ENCODE measurements at regions not wholly inside any gene's neighbourhood (a gene's known extent, or its start where the extent isn't known, plus 50 kb on each side); places are given as distances from the start of the nearest gene placed in this dataset.

- TF ChIP-seq EZH2 (IDR thresholded peaks at IDR 0.05; ENCODE audit: borderline replicate concordance, low read depth, low read length, severe bottlenecking) (no peak), CTCF (IDR thresholded peaks at IDR 0.05; ENCODE audit: extremely low read depth in 1 of 2, insufficient read depth in 1 of 2, low read depth in 1 of 2, low read length in 2 of 2) (no peak), POLR2A (IDR thresholded peaks at IDR 0.05; ENCODE audit: low read depth, low read length) (no peak), MYC (IDR thresholded peaks at IDR 0.05; ENCODE audit: low read depth, low read length) (no peak), POLR2AphosphoS5 (IDR thresholded peaks at IDR 0.05; ENCODE audit: insufficient read depth, low read depth, low read length) (no peak), MAX (IDR thresholded peaks at IDR 0.05; ENCODE audit: insufficient read depth, insufficient read length) (no peak), GATA2 (IDR thresholded peaks at IDR 0.05; ENCODE audit: insufficient read depth, insufficient read length, low read depth, low read length) (no peak)
These were observed 455.8 kb downstream of the PCNX1 start for GRCh38 chr14:71362920-71363584.
